HG03558 (cell line): ENCODE measurements at regions not wholly inside any gene's neighbourhood (a gene's known extent, or its start where the extent isn't known, plus 50 kb on each side); places are given as distances from the start of the nearest gene placed in this dataset.

Experiments used
- ATAC-seq: cut with Tn5 transposase; IDR thresholded peaks from one replicate; pipeline ENCODE4 v1.9.1; 2021; ENCODE audit warnings: moderate number of reproducible peaks; ENCODE audit not compliant: unreplicated experiment; ENCODE audit errors: extremely low read depth

GRCh38 chr13:109547942-109548341 is 238.4 kb downstream of the IRS2 start:
- no peak for ATAC-seq

GRCh38 chr13:109545931-109546330 is 240.5 kb downstream of the IRS2 start:
- no peak for ATAC-seq

GRCh38 chr13:109541081-109541480 is 245.3 kb downstream of the IRS2 start:
- no peak for ATAC-seq

- no peak for ATAC-seq
These were observed 248.8 kb downstream of the IRS2 start for GRCh38 chr13:109537584-109537983.

GRCh38 chr13:109533350-109533749 is 253.0 kb downstream of the IRS2 start:
- ATAC-seq: no peak

GRCh38 chr13:109529964-109530363 is 256.4 kb downstream of the IRS2 start:
- ATAC-seq: no peak

- ATAC-seq: no peak
These were observed 264.7 kb downstream of the IRS2 start for GRCh38 chr13:109521719-109522118.

- ATAC-seq: no peak
These were observed 268.9 kb downstream of the IRS2 start for GRCh38 chr13:109517517-109517916.

GRCh38 chr13:109516186-109516585 is 270.2 kb downstream of the IRS2 start:
- no peak for ATAC-seq

GRCh38 chr13:109510013-109510412 is 276.4 kb downstream of the IRS2 start:
- ATAC-seq: no peak

- no peak for ATAC-seq
These were observed 277.1 kb downstream of the IRS2 start for GRCh38 chr13:109509154-109509900.

GRCh38 chr13:109500146-109500773 is 286.1 kb downstream of the IRS2 start:
- no peak for ATAC-seq

GRCh38 chr13:109497917-109498316 is 288.5 kb downstream of the IRS2 start:
- ATAC-seq: no peak

GRCh38 chr13:109496216-109496615 is 290.2 kb downstream of the IRS2 start:
- ATAC-seq: no peak

- no peak for ATAC-seq
These were observed 291.4 kb downstream of the IRS2 start for GRCh38 chr13:109494925-109495369.

GRCh38 chr13:109485136-109485794 is 301.1 kb downstream of the IRS2 start:
- no peak for ATAC-seq

GRCh38 chr13:109483284-109483683 is 303.1 kb downstream of the IRS2 start:
- no peak for ATAC-seq

GRCh38 chr13:109481040-109481439 is 305.3 kb downstream of the IRS2 start:
- ATAC-seq: no peak

GRCh38 chr13:109480011-109480955 is 306.1 kb downstream of the IRS2 start:
- ATAC-seq: no peak

- no peak for ATAC-seq
These were observed 306.8 kb downstream of the IRS2 start for GRCh38 chr13:109479534-109479933.
